ENCODE measurements at regions not wholly inside any gene's neighbourhood (a gene's known extent, or its start where the extent isn't known, plus 50 kb on each side); places are given as distances from the start of the nearest gene placed in this dataset.

DNA sequence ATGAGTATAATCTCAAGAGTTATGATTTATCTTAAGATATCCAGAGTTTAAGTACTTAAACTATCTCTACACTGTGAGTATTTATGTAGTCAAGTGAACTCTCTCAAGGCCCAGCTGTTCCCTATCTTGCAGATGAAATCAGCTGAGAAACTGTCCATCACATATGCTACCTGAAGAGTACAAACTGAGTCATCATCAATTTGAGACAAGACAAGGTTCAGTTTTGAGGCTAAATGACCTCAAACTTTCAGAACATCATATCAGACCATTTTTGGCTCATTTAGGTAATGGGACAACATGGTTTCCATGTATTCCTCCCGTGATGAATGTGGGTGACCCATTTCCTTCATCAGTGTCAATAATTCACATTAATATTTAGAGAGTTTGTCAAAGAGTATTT, 53.1 kb upstream of the AUTS2 start:
- H3K4me3 Mint-ChIP-seq = no peak overlapping the region
- H3K4me1 Mint-ChIP-seq (ENCODE audit: low read depth) = no peaks in the 10 kb centered on the region
- H3K9me3 Mint-ChIP-seq = peaks cover 12% of the 10 kb centered on the region
- H3K27me3 Mint-ChIP-seq (ENCODE audit: low read depth) = no peaks in the 10 kb centered on the region
- CTCF ChIA-PET = no interaction called here
- no peak for DNase-seq
- no peaks in the 10 kb centered on the region for H3K36me3 Mint-ChIP-seq (ENCODE audit: low read depth)
- H3K27ac Mint-ChIP-seq = no peak overlapping the region
- intact Hi-C loops (cut with micrococcal nuclease) = no loop called here

Measured in activated naive CD4-positive, alpha-beta T cell treated with anti-CD3 and anti-CD28 coated beads for 36 hours (primary cell).